ENCODE measurements at regions not wholly inside any gene's neighbourhood (a gene's known extent, or its start where the extent isn't known, plus 50 kb on each side); places are given as distances from the start of the nearest gene placed in this dataset.

GRCh38 chr3:76346690-76347089 is 561.3 kb upstream of the ZNF717 start:
- Mint-ChIP-seq H3K27me3 (ENCODE audit: unreplicated experiment) (no peaks in the 10 kb centered on the region), H3K4me3 (ENCODE audit: unreplicated experiment) (no peak overlapping the region), H3K4me1 (ENCODE audit: unreplicated experiment) (peaks cover 10% of the 10 kb centered on the region), H3K36me3 (ENCODE audit: unreplicated experiment) (no peaks in the 10 kb centered on the region), H3K27ac (ENCODE audit: unreplicated experiment) (no peak overlapping the region), H3K9me3 (ENCODE audit: unreplicated experiment) (no peaks in the 10 kb centered on the region)
- no peak for TF ChIP-seq CTCF (IDR thresholded peaks at IDR 0.05)
- DNase-seq (ENCODE audit: extremely low spot score, unreplicated experiment), result no peak

- no peak overlapping the region for H3K27ac Mint-ChIP-seq (ENCODE audit: unreplicated experiment)
- no peak for TF ChIP-seq CTCF (IDR thresholded peaks at IDR 0.05)
- H3K4me1 Mint-ChIP-seq (ENCODE audit: unreplicated experiment), result peaks cover 10% of the 10 kb centered on the region
Observed at GRCh38 chr3:76349715-76350480, 564.5 kb upstream of the ZNF717 start.

GRCh38 chr3:76352051-76352450 is 566.7 kb upstream of the ZNF717 start:
- no peak for DNase-seq (ENCODE audit: extremely low spot score, unreplicated experiment)

More at GRCh38 chr3:76349715-76350480, 564.5 kb upstream of the ZNF717 start:
- Mint-ChIP-seq H3K36me3 (ENCODE audit: unreplicated experiment) (no peaks in the 10 kb centered on the region), H3K27me3 (ENCODE audit: unreplicated experiment) (no peaks in the 10 kb centered on the region), H3K4me3 (ENCODE audit: unreplicated experiment) (no peak overlapping the region), H3K9me3 (ENCODE audit: unreplicated experiment) (no peaks in the 10 kb centered on the region)
- no peak for DNase-seq (ENCODE audit: extremely low spot score, unreplicated experiment)

GRCh38 chr3:76352511-76353284 is 567.3 kb upstream of the ZNF717 start:
- no peaks in the 10 kb centered on the region for H3K9me3 Mint-ChIP-seq (ENCODE audit: unreplicated experiment)
- TF ChIP-seq CTCF (IDR thresholded peaks at IDR 0.05), result no peak
- no peak overlapping the region for H3K27ac Mint-ChIP-seq (ENCODE audit: unreplicated experiment)
- no peaks in the 10 kb centered on the region for H3K4me1 Mint-ChIP-seq (ENCODE audit: unreplicated experiment)
- DNase-seq (ENCODE audit: extremely low spot score, unreplicated experiment), result no peak
- no peaks in the 10 kb centered on the region for H3K27me3 Mint-ChIP-seq (ENCODE audit: unreplicated experiment)
- no peaks in the 10 kb centered on the region for H3K36me3 Mint-ChIP-seq (ENCODE audit: unreplicated experiment)
- H3K4me3 Mint-ChIP-seq (ENCODE audit: unreplicated experiment), result no peak overlapping the region

More at GRCh38 chr3:76352051-76352450, 566.7 kb upstream of the ZNF717 start:
- Mint-ChIP-seq H3K36me3 (ENCODE audit: unreplicated experiment) (no peaks in the 10 kb centered on the region), H3K27ac (ENCODE audit: unreplicated experiment) (no peak overlapping the region), H3K4me1 (ENCODE audit: unreplicated experiment) (no peaks in the 10 kb centered on the region), H3K4me3 (ENCODE audit: unreplicated experiment) (no peak overlapping the region), H3K27me3 (ENCODE audit: unreplicated experiment) (no peaks in the 10 kb centered on the region), H3K9me3 (ENCODE audit: unreplicated experiment) (no peaks in the 10 kb centered on the region)
- no peak for TF ChIP-seq CTCF (IDR thresholded peaks at IDR 0.05)

GRCh38 chr3:76353683-76354082 is 568.3 kb upstream of the ZNF717 start:
- Mint-ChIP-seq H3K9me3 (ENCODE audit: unreplicated experiment) (no peaks in the 10 kb centered on the region), H3K36me3 (ENCODE audit: unreplicated experiment) (no peaks in the 10 kb centered on the region), H3K4me3 (ENCODE audit: unreplicated experiment) (no peak overlapping the region), H3K4me1 (ENCODE audit: unreplicated experiment) (no peaks in the 10 kb centered on the region), H3K27me3 (ENCODE audit: unreplicated experiment) (no peaks in the 10 kb centered on the region), H3K27ac (ENCODE audit: unreplicated experiment) (no peak overlapping the region)
- no peak for TF ChIP-seq CTCF (IDR thresholded peaks at IDR 0.05)
- no peak for DNase-seq (ENCODE audit: extremely low spot score, unreplicated experiment)

Measured in osteocyte (in vitro differentiated cells).